ENCODE measurements at regions not wholly inside any gene's neighbourhood (a gene's known extent, or its start where the extent isn't known, plus 50 kb on each side); places are given as distances from the start of the nearest gene placed in this dataset.

GRCh38 chr14:27435923-27436670 lies 838.3 kb upstream of the NOVA1 start:
- TF ChIP-seq POLR2A (IDR thresholded peaks at IDR 0.05; ENCODE audit: low read length) (no peak), GATA1 (IDR thresholded peaks at IDR 0.05; ENCODE audit: low read depth, low read length) (no peak)
